Astrocyte (in vitro differentiated cells and primary cell): ENCODE measurements at regions not wholly inside any gene's neighbourhood (a gene's known extent, or its start where the extent isn't known, plus 50 kb on each side); places are given as distances from the start of the nearest gene placed in this dataset.

Experiments used
- DNase-seq: peaks from one replicate; pipeline ENCODE4 v3.0.0-alpha.2; 2010; ENCODE audit warnings: low read depth
- FAIRE-seq: peaks from 2 replicates; lab custom pipeline; 2011; peaks lifted over from hg19 to GRCh38; lab: Jason Lieb, UNC
- H2AFZ ChIP-seq: 2 replicates; pipeline ENCODE4 v1.6.0; 2012; ENCODE audit warnings: low read depth, low read length, inconsistent platforms
- H3K27ac ChIP-seq: 2 replicates; pipeline ENCODE4 v1.5.1; 2011; ENCODE audit warnings: low read depth, low read length, inconsistent platforms
- H3K27me3 ChIP-seq: 2 replicates; pipeline ENCODE4 v1.6.0; 2011; ENCODE audit warnings: low read length, inconsistent platforms; ENCODE audit not compliant: insufficient read depth
- H3K36me3 ChIP-seq: 2 replicates; pipeline ENCODE4 v1.5.1; 2011; ENCODE audit warnings: low read length, inconsistent platforms; ENCODE audit not compliant: insufficient read depth
- H3K4me1 ChIP-seq: 2 replicates; pipeline ENCODE4 v1.5.1; 2011; ENCODE audit warnings: low read length, inconsistent platforms; ENCODE audit not compliant: insufficient read depth
- H3K4me2 ChIP-seq: 2 replicates; pipeline ENCODE4 v1.6.0; 2012; ENCODE audit warnings: low read length, inconsistent platforms
- H3K4me3 ChIP-seq: 2 replicates; pipeline ENCODE4 v1.5.1; 2011; ENCODE audit warnings: low read depth, mild to moderate bottlenecking, low read length, inconsistent platforms; ENCODE audit not compliant: insufficient read depth
- H3K79me2 ChIP-seq: 2 replicates; pipeline ENCODE4 v1.6.0; 2012; ENCODE audit warnings: mild to moderate bottlenecking, low read length, inconsistent platforms; ENCODE audit not compliant: insufficient read depth
- H3K9ac ChIP-seq: 2 replicates; pipeline ENCODE4 v1.6.0; 2012; ENCODE audit warnings: mild to moderate bottlenecking, low read length, inconsistent platforms
- H3K9me3 ChIP-seq: 2 replicates; pipeline ENCODE4 v1.5.1; 2012; ENCODE audit warnings: low read depth, mild to moderate bottlenecking, low read length, inconsistent platforms; ENCODE audit not compliant: insufficient read depth
- H4K20me1 ChIP-seq: 2 replicates; pipeline ENCODE4 v1.6.0; 2012; ENCODE audit warnings: low read length, inconsistent platforms; ENCODE audit not compliant: insufficient read depth
- H3K27ac Mint-ChIP-seq: one replicate; pipeline ENCODE4 v1.8.0; 2021; ENCODE audit warnings: mild to moderate bottlenecking, mixed read lengths; ENCODE audit not compliant: unreplicated experiment
- H3K27me3 Mint-ChIP-seq: one replicate; pipeline ENCODE4 v1.8.0; 2021; ENCODE audit warnings: low read depth, mixed read lengths; ENCODE audit not compliant: unreplicated experiment
- H3K36me3 Mint-ChIP-seq: one replicate; pipeline ENCODE4 v1.8.0; 2021; ENCODE audit warnings: low read depth, mixed read lengths; ENCODE audit not compliant: unreplicated experiment
- H3K4me1 Mint-ChIP-seq: one replicate; pipeline ENCODE4 v1.8.0; 2021; ENCODE audit warnings: low read depth, mixed read lengths; ENCODE audit not compliant: unreplicated experiment
- H3K4me3 Mint-ChIP-seq: one replicate; pipeline ENCODE4 v1.8.0; 2021; ENCODE audit warnings: mild to moderate bottlenecking, moderate library complexity, mixed read lengths; ENCODE audit not compliant: unreplicated experiment
- H3K9me3 Mint-ChIP-seq: one replicate; pipeline ENCODE4 v1.8.0; 2021; ENCODE audit warnings: mild to moderate bottlenecking, mixed read lengths; ENCODE audit not compliant: unreplicated experiment
- EZH2 ChIP-seq: IDR thresholded peaks from 2 replicates; pipeline ENCODE4 v1.6.1; 2012; ENCODE audit warnings: mild to moderate bottlenecking, low read length, inconsistent platforms; ENCODE audit not compliant: insufficient read depth
- TF ChIP-seq, protein P1 (sequence below): IDR thresholded peaks from 2 replicates; pipeline ENCODE4 v1.5.1; 2011; ENCODE audit warnings: low read depth, mild to moderate bottlenecking, inconsistent platforms, low read length, moderate library complexity; ENCODE audit not compliant: insufficient read depth

DNA sequence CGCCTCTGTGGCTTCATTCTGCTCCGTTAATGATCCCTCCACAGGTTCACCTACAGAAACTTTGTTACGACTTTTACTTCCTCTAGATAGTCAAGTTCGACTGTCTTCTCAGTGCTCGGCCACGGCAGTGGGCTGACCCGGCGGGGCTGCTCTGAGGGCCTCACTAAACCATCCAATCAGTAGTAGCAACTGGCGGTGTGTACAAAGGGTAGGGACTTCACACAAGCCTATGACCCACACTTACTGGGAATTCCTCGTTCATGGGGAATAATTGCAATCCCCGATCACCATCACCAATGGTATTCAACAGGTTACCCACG, 1959.2 kb upstream of the DEFB115 start:
- DNase-seq (no peak), FAIRE-seq (no peak)
- TF ChIP-seq EZH2 = no peak
- TF ChIP-seq, protein P1, sequence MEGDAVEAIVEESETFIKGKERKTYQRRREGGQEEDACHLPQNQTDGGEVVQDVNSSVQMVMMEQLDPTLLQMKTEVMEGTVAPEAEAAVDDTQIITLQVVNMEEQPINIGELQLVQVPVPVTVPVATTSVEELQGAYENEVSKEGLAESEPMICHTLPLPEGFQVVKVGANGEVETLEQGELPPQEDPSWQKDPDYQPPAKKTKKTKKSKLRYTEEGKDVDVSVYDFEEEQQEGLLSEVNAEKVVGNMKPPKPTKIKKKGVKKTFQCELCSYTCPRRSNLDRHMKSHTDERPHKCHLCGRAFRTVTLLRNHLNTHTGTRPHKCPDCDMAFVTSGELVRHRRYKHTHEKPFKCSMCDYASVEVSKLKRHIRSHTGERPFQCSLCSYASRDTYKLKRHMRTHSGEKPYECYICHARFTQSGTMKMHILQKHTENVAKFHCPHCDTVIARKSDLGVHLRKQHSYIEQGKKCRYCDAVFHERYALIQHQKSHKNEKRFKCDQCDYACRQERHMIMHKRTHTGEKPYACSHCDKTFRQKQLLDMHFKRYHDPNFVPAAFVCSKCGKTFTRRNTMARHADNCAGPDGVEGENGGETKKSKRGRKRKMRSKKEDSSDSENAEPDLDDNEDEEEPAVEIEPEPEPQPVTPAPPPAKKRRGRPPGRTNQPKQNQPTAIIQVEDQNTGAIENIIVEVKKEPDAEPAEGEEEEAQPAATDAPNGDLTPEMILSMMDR = no peak
- H3K27me3 ChIP-seq = no peaks in the 10 kb centered on the region
- Mint-ChIP-seq H3K4me1 (no peaks in the 10 kb centered on the region), H3K9me3 (peaks cover 33% of the 10 kb centered on the region), H3K27me3 (no peaks in the 10 kb centered on the region), H3K36me3 (peaks cover 3% of the 10 kb centered on the region), H3K27ac (peak overlapping the region; percentile 68), H3K4me3 (no peak overlapping the region)
- H3K9me3 ChIP-seq = no peaks in the 10 kb centered on the region
- H3K79me2 ChIP-seq = no peaks in the 10 kb centered on the region
- H3K4me2 ChIP-seq = no peak overlapping the region
- H3K36me3 ChIP-seq = no peaks in the 10 kb centered on the region
- no peaks in the 10 kb centered on the region for H3K4me1 ChIP-seq
- no peak overlapping the region for H3K9ac ChIP-seq
- H2AFZ ChIP-seq = no peak overlapping the region
- H3K27ac ChIP-seq = no peak overlapping the region
- no peaks in the 10 kb centered on the region for H4K20me1 ChIP-seq
- no peak overlapping the region for H3K4me3 ChIP-seq

DNA sequence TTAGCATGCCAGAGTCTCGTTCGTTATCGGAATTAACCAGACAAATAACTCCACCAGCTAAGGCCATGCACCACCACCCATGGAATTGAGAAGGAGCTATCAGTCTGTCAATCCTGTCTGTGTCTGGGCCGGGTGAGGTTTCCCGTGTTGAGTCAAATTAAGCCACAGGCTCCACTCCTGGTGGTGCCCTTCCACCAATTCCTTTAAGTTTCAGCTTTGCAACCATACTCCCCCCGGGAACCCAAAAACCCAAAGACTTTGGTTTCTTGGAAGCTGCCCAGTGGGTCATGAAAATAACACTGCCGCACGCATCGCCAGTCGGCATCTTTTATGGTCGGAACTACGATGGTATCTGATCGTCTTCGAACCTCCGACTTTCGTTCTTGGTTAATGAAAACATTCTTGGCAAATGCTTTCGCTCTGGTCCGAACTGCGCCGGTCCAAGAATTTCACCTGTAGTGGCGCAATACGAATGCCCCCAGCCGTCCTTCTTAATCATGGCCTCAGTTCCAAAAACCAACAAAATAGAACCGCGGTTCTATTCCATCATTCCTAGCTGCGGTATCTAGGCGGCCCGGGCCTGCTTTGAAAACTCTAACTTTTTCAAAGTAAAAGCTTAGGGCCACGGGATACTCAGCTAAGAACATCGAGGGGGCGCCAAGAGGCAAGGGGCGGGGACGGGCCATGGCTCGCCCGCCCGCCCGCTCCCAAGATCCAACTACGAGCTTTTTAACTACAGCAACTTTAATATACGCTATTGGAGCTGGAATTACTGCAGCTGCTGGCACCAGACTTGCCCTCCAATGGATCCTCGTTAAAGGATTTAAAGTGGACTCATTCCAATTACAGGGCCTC, 1958.5 kb upstream of the DEFB115 start:
- TF ChIP-seq, protein P1 = no peak
- no peak for TF ChIP-seq EZH2
- H3K27ac ChIP-seq = no peak overlapping the region
- no peak overlapping the region for H3K4me2 ChIP-seq
- Mint-ChIP-seq H3K9me3 (peaks cover 36% of the 10 kb centered on the region), H3K36me3 (peaks cover 3% of the 10 kb centered on the region), H3K27ac (no peak overlapping the region), H3K4me1 (no peaks in the 10 kb centered on the region), H3K4me3 (no peak overlapping the region), H3K27me3 (no peaks in the 10 kb centered on the region)
- no peak overlapping the region for H3K9ac ChIP-seq
- no peaks in the 10 kb centered on the region for H3K27me3 ChIP-seq
- no peaks in the 10 kb centered on the region for H3K36me3 ChIP-seq
- H3K79me2 ChIP-seq = no peaks in the 10 kb centered on the region
- H3K9me3 ChIP-seq = no peaks in the 10 kb centered on the region
- H3K4me1 ChIP-seq = no peaks in the 10 kb centered on the region
- no peaks in the 10 kb centered on the region for H4K20me1 ChIP-seq
- no peak overlapping the region for H2AFZ ChIP-seq
- DNase-seq (peak; percentile 32), FAIRE-seq (no peak)
- H3K4me3 ChIP-seq = no peak overlapping the region

DNA sequence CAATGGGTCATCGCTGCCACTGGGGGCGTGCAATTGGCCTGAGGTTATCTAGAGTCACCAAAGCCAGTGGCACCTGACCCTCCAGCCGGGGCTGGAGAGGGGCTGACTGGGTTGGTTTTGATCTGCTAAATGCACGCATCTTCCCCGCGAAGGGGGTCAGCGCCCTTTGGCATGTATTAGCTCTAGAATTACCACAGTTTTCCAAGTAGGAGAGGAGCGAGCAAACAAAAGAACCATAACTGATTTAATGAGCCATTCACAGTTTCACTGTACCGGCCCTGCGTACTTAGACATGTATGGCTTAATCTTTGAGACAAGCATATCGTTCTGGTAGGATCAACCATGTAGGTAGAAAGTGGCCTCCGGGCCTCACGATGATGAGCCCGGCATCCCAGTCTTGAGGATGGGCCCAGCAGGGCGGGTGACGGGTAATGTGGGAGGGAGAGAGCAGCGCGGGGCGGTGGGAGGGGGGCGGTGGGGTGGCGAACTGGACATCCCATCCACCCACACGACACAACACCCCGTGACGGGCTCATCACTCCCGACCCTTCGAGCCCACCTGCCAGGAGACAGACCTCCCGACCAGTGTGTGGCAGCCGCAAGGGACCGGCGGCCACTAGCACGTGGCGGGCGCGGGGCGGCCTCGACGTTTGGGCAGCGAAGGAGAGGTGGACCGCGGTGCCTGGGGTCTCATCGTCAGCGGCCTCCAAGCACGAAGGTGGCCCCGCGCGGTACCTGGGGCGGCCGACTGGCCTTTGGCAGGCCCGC, 1957.5 kb upstream of the DEFB115 start:
- Histone ChIP-seq H3K4me2 (no peak overlapping the region), H3K27me3 (no peaks in the 10 kb centered on the region), H3K9me3 (no peaks in the 10 kb centered on the region), H3K79me2 (no peaks in the 10 kb centered on the region), H4K20me1 (no peaks in the 10 kb centered on the region), H3K4me3 (no peak overlapping the region), H3K36me3 (no peaks in the 10 kb centered on the region), H3K9ac (no peak overlapping the region), H3K27ac (no peak overlapping the region), H3K4me1 (no peaks in the 10 kb centered on the region), H2AFZ (no peak overlapping the region)
- no peaks in the 10 kb centered on the region for H3K27me3 Mint-ChIP-seq
- peaks cover 3% of the 10 kb centered on the region for H3K36me3 Mint-ChIP-seq
- DNase-seq (no peak), FAIRE-seq (no peak)
- no peak for TF ChIP-seq EZH2
- TF ChIP-seq, protein P1 = no peak
- H3K4me1 Mint-ChIP-seq = no peaks in the 10 kb centered on the region
- H3K4me3 Mint-ChIP-seq = no peak overlapping the region
- no peak overlapping the region for H3K27ac Mint-ChIP-seq
- peaks cover 47% of the 10 kb centered on the region for H3K9me3 Mint-ChIP-seq
